Putamen (tissue), 1 donor: ENCODE measurements at regions not wholly inside any gene's neighbourhood (a gene's known extent, or its start where the extent isn't known, plus 50 kb on each side); places are given as distances from the start of the nearest gene placed in this dataset.

Experiments used
- DNase-seq: peaks from one replicate; pipeline ENCODE4 v3.0.0-alpha.2; 2016; ENCODE audit warnings: low spot score

DNA sequence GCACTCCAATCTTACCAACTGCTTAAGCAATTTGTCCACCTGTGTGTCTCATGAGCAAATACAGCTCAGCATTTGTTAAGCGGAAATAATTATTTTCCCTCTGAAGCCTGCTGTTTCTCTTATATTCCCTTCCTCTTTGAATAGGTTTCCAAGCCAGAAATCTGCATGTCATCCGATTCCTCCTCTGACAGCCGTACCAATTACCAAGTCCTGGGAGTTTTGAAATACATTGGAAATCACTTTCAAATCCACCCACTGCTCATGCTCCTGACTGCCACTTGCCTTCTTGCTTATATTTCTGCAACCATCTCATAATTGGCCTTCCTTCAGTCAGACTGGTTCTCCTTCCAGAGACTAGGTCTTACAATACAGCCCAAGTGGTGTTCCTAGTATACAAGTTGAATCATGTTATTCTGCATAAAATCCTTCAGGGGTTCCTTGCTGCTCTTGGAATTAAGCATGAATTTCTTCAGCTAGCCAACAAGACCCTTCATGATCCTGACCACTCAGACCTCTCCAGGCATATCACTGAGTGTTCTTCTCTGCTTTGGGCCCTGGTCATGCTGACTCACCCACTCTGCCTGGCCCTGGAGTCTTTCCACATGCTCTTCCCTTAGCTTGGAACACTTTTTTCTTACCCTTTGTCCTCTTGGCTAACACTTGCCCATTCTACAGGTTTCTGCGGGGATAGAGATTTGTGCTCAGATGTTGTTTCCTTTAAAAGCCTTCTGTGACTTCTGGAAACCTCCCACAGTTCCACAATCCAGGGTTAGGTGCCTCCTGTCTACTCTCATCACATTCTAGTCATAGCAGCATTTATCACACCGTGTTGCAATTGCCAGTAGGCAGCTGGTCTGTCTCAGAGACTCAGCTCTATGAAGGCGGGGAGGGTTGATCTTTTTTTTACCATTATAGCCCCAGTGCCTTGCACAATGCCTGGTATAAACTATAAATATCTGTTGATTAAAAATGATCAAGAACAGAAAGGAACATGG is 157.6 kb downstream of the ARL6IP6 start:
- DNase-seq, result no peak

DNA sequence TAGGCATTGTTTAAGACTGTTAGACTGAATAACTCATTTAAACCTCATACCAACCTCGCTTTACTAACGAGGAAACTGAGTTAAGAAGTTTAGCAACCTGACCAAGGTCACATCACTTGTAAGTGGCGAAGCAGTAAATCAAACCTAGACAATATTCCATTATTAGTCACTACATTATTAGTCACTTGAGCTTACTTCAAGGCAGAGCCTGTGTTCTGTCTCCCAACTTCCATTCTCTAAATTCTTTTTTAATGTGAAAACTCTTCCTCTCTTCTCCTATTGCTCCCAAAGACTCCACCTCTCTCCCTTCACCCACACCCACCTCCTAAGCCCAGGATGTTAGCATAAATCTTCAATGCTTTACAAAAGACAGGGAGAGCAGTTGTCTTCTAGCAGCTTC is 156.5 kb downstream of the ARL6IP6 start:
- no peak for DNase-seq

DNA sequence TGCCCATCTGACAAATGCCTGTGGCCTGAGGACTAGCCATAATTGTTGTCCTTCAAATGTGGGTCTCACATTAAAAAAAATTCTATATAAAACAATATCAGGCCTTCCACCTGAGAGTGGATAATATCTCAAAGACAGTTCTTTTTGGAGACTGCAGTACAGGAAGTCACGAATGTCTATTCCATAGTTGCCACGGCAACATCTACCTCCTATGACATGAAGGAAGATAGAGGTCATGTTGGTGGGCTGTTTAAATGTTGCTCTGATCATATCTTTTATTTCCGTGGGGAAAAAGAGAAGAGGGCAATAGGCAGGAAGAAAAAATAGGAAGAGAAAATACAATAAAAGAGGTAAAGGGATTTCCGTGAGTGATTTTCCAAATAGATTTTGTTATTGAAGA is 151.8 kb downstream of the ARL6IP6 start:
- DNase-seq, result no peak

DNA sequence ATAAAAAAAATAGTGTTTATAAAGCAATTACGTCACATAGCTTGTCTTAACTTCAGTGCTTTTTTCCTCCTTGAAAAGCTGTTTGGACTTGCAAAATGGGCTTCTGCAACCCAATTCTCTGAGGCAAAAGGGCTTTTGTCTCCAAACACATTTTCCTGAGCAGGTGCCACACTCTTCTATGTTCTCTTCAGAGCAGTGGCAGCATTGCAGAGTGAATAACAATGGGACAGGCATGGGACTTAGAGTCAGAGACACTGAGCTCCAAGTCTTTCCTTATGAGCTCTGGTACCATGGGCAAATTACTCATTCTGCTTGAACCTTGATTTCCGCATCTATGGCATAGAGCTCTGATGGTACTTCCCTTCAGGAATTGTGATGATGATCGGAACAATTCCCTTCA is 149.0 kb downstream of the ARL6IP6 start:
- DNase-seq, result no peak

DNA sequence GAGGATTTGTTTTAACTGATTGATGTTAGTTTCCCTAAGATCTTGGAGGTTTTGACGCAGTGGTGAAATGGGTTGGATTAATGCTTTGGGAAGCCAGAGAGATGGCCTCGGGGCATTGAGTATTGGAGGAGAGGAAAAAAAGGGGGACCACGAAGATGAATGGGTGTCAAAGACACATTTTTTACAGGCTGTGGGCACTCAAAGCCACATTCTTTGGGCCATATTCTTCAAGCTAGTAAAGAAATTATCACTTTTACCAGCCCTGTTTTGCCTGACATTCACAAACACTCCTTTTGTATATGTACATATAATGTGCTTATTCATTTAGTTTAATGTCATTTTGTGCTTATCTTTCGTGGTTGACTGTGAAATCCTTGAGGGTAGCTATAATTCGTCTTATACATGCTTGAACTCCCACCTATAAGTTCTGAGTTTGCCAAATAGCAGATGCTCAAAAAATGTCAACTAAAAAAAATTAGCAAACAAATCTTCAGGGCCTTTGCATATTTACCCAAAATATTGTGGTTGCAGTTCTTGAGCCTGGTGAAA is 146.3 kb downstream of the ARL6IP6 start:
- DNase-seq, result no peak

DNA sequence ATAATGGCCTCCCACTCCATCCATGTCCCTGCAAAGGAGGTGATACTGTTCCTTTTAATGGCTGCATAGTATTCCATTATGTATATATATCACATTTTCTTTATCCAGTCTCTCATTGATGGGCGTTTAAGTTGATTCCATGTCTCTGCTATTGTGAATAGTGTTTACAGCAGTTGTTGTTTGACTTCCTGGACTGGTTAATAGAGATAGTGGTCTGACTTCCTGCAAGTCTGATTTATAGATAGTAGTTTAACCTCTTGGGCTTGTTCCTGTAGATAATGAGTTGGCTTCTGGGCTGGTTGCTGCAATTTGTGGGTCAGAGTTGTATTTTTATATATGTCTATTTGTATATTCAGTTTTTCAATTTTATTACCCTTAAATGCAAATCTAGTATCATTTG is 145.4 kb downstream of the ARL6IP6 start:
- DNase-seq, result no peak

DNA sequence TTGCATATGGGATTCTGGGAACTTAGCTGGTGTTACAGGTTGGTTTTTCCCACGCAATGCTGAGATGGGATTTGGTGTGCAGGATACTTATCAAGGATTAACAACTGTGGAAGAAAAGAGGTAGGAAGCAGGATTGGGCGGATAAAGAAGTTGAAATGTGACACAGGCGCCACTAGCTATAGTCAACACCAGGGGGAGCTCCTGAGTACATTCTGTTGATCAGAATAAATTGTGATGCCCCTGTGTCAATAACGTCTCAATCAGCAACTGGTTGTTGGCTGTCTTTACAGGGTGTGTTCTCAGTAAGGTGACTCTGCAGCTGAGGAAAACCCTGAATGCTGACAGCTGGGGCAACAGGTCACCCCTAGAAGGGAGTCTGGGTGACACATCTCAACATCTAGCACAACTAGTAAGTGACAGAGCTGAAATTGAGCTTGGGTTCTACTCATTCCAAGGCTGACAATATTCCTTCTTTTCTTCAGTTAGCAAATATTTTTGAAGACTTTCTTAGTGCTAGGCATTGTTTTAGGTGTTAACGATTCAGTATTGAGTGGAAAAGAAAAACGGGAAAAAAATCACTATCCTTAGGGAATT is 143.0 kb downstream of the ARL6IP6 start:
- DNase-seq, result no peak

DNA sequence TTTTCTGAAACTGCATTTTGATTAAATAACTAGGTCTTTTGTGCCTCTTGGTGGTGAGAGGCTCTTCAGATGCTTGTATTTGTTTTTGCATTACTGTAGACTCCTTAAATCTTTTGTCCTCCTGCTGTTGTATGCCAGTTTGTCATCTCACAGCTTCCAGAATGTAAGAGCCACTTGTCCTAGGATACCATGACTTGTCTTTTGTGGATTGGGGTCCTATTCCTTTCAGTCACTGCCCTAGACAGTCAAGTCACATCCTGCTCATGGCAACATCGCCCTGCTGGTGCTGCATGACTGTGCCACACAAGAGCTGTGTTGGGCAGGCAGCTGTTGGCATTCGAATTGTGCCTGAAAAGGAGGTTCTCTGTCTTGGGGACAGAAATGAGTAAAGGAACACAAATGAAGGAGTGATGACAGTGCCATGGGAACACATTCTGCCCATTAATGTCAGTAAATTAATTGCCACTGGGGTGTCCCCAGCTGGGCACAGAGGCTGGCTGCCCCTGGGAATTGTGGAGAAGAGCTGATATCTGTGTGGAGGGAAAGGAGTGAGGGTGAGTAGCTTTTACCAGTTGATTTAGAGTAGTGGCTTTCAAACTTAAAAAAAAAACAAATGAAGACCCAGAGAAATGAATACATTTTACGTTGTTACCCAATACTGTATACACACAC is 140.3 kb downstream of the ARL6IP6 start:
- DNase-seq, result no peak

DNA sequence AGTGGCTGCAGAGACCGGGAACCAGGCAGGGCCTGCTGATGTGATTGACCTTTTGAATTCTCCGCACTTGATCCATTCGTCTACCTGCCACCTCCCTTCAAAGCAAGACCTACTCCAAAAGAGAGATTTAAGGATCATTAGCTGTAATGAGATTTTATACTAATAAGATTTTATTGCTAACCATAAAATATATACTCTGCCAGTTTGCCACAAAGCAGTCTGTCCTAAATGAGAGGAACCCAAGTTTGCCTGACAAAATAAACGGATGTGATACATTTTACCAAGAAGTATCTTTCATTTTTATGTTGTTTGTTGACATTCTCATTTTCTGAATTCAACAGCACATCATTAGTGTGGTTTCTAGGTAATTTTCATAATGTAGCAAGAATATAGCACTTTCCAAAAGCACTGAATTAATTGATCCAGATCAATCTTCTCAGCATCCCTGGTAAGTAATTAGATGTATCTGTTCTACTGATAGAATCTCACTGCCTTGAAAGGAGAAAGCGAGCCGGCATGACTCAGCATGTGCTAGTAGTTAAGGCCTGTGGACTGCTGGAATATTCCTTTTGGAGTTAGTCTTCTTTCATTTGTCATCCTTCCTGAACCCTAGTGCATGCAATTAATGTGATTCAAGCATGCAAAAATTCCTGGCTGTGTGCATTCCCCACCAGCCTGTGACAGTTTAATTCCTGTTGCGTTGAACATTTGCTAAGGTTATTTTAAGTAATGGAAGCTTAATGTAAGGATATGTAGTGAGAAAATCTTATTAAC is 128.5 kb downstream of the ARL6IP6 start:
- no peak for DNase-seq

DNA sequence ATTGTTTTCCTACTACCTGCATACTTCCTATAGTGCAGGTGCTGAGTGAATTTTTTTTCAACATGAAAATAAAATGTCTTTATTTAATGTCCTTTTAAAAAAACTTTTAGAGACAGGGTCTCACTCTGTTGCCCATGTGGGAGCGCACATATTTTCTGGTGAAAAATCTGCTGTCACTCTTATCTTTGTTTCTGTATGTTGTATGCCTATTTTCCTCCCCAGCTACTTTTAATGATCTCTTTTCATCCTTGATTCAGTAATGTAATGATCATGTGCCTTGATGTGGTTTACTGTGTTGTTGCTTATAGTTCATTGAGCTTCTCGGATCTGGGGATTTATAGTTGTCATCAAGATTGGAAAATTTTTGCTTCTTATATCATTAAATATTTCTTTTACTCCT is 117.3 kb downstream of the ARL6IP6 start:
- no peak for DNase-seq

DNA sequence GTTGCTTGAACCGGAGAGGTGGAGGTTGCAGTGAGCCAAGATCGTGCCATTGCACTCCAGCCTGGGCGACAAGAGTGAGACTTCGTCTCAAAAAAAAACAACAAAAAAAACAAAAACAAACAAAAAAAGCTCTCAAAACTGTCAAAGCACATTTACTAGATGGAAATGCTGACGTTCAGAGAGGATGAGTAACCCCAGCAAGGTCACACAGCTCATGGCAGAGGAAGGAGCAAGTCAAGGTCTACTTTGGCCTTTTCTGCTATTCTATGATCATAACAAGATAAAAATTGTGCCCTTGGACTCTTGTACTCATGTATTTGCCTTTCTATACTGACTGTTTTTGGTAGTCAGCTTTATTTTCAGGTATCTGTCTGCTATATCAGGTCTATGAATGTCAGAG is 109.5 kb downstream of the ARL6IP6 start:
- DNase-seq, result no peak

DNA sequence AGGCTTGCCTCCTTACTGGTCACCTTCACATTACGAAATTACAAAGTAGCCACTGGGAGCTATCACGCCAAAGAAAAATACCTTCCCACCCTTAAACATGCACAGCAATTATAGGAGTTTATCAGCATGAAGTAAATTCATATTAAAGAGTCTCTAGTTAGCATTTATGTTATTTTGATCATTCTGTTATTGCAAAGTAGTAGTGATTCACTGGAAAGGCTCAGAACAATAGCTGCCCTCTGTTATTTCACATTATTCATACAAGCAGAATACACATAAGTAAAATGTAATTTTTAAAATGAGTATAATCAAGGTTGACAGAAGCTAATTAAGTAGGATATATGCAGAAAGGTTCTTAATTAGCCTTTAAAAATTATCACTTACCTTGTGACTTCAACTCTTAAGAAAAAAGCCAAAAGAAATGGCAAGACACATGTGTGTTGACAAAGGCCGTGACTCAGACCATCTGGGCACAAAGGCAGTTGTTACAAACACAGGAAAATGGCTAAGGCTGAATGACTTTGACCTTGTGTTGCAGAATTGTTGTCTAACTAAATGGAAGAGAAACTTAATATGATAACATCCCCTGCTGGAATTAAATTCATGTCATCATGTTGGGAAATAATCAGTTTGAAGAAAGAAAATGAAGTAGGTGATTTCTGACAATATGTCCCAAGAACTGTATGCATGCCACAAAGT is 108.3 kb downstream of the ARL6IP6 start:
- no peak for DNase-seq

DNA sequence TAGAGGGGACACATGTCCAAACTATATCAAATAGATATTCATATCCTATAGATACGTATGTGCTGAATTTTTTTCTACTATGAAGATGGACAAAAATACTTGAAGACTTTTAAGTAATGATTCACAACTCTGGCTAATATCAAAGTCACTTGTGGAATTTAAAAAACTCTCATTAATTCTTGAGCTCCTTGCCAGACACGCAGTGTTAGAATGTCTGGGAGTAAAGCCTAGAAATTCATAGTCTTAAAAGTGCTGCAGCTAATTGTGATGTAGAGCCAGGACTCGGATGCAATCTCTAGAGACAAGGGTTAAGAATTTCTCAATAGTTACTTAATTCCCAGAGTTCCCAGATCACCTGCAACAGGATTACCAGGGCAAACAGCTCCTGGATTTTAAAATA is 107.4 kb downstream of the ARL6IP6 start:
- DNase-seq, result no peak

DNA sequence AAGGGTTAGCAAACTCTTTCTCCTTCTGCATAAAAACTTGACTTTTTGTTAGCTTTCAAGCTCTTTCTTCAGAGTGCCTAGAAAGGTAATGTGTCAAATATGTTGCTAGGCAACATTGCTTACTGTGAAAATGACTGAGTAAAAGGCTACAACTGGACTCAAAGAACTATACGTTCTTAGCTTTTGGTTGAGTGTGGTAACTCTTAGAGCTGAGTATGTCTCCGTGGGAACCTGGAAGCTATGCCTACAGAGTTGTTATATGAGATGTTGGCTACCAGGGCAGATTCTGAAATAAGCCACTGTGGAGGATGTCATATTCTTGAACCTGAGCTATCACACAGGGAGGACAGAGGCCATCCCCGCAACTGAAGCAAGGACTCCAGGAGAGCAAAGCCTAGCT is 105.5 kb downstream of the ARL6IP6 start:
- no peak for DNase-seq

DNA sequence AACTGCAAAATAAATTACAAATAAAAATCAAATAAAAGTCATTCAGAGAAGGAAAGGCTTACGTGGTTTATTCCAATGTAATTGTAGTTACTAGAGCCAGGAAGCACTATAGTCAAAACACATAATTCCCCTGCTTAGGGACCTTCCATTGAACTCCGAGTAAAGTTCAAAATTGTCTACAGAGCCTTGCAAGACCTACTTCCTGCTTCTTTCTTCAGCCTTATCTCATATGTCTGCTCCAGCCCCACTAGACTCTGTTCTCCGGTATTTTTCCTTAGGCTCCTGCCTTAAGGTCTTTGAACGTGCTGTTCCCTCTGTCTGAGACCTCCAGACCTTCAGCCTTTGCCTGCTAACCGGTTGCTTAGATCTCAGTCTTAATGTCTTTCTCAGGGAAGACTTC is 104.3 kb downstream of the ARL6IP6 start:
- no peak for DNase-seq

DNA sequence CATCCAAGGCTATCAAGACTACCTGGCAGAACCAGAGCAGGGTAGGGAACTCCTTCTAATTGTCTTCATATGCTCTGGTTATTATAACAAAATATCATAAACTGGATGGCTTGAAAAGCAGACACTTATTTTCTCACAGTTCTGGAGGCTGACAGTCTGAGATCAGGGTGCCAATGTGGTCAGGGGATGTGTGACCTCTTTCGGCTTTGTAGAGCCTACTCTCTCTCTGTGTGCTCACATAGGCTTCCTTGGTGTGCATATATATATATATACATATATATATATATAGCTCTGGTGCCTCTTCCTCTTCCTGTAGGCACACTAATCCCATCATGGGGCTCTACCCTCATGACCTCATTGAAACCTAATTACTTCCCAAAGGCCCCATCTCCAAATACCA is 101.6 kb downstream of the ARL6IP6 start:
- no peak for DNase-seq

DNA sequence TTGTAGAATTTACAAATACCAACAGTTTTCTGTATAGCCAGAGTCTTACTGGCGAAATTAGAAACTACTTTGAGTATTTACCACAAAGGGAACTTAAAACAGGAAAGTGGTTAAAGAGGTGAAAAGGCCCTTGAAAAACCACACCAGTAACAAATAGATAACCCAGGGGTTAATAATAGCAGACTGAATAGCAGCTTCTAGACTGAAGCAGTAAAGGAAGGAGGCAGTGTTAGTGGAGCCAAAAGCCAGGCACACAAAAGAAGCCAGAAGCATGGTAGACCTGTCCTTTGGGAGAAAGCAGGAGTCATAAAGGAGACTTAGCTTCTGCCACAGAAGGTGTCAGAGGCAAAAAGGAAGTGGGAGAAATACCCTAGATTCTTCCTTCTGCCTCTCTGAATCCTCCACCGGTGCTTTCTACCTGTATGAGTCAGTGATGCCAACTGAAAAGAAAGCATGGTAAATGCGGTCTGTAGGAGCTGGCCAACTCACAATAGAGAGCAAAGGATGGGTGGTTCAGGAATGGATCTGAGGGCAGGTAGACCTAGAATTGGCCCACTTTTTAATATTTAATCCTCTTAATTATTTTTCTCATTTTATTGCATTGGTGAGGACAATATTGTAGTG is 97.3 kb downstream of the ARL6IP6 start:
- DNase-seq, result no peak

DNA sequence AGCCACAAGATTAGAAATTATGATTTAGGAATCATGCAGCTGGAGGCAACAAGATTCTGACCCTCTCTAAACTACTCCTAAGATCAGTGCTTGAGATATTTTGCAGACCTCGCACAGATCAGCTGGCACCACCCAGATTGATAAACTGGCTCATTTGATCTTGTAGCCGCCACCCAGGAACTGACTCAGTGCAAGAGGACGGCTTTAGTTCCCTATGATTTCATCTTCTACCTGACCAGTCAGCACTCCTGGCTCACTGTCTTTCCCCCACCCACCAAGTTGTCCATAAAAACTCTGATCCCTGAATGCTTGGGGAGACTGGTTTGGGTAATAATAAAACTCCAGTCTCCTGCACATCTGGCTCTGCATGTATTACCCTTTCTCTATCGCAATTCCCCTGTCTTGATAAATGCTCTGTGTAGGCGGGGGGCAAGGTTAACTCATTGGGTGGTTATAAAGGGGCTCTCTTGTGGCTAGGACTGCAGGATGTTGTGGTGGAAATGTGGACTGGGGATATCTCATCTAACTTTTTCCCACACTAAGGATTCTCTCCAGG is 96.1 kb downstream of the ARL6IP6 start:
- DNase-seq, result no peak

DNA sequence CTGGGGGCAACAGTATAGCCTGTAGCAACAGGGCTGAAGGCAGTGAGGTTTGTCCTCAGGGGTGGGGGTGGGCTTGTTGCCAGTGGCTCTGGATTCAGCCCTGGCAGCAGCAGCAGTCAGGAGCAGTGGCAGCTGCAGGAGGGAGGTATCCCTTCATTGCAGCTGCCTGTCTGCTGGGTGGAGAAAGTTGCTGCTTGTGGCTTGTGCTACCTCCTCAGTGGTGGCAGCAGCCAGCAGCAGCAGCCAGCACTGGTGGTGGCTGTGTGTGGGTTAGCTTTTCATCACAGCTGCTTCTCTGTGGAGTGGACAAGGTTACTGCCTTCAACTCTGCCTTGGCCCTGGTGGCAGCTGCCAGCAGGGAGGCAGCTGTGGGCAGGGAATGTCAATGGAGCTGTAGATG is 94.9 kb downstream of the ARL6IP6 start:
- no peak for DNase-seq
